Germinal center (tissue), 1 donor: ENCODE measurements at regions not wholly inside any gene's neighbourhood (a gene's known extent, or its start where the extent isn't known, plus 50 kb on each side); places are given as distances from the start of the nearest gene placed in this dataset.
"Not testable (repeated sequence)": the region's sequence is repeated elsewhere in the genome, so short reads cannot be mapped to it uniquely, and the experiment has no call there.

ENCODE experiments used
- DNase-seq: peaks from one replicate; pipeline ENCODE4 v3.0.0; 2012; ENCODE audit warnings: mixed read lengths, low spot score

DNA sequence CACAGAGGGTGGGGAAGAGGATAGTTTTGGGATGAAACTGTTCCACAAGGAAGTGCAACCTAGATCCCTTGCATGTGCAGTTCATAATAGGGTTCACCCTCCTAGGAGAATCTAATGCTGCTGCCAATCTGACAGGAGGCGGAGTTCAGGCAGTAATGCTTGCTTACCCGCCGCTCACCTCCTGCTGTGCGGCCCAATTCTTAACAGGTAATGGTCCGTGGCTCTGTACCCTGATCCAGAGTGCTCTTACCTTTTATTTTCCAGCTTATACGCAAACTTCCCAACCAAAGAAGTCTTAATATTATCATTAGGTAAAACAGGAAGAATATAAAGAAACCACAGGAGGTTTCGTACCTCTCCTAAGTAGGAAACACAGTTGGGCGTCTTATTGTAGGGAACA is 82.7 kb upstream of the CD302 start:
- no peak for DNase-seq

- DNase-seq = peak; percentile 45
Measured at GRCh38 chr2:159879051-159879604, 81.1 kb upstream of the CD302 start.

- no peak for DNase-seq
Measured at GRCh38 chr2:159875083-159875482, 77.1 kb upstream of the CD302 start.

- no peak for DNase-seq
Measured at GRCh38 chr2:159873258-159873657, 75.2 kb upstream of the CD302 start.

DNA sequence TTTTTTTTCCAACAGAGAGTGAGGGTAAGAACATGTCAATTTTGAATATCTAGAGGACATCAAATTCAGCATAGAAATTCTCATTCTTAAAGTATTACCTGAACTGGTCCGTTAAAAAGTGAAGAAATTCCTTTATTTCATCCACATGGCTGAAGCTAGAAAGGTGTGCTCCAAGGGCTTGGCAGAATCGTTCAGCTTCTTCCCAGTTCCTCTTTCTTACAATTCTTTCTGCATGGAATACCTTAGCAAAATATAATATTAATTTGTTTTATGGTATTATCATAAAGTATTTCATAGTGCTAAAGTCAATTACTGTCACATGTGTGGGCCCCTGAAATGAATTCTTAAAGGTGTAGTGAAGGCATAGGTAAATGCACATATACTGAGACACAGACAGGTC is 74.3 kb upstream of the CD302 start:
- no peak for DNase-seq

DNA sequence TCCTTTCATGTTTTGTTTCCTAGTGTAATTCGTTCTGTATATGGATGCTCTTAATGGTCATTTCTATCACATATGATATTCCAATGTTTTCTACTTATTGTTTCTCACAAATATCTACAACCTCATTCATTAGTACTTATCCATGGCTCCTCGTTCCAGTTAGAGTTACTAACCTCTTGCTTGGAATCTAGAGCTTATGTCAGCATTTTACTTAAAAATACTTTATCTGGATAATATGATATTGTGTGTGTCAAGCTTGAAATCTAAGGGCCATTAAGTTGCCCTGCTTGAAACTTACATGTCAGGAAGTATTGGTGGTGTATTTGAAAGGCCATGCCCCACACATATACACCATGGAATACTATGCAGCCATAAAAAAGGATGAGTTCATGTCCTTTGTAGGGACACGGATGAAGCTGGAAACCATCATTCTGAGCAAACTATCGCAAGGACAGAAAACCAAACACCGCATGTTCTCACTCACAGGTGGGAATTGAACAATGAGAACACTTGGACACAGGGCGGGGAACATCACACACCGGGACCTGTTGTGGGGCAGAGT is 70.7 kb upstream of the CD302 start:
- not testable (repeated sequence) for DNase-seq

GRCh38 chr2:159867567-159868361 is 69.8 kb upstream of the CD302 start:
- no peak for DNase-seq

- no peak for DNase-seq
Measured at GRCh38 chr2:159863526-159864160, 65.6 kb upstream of the CD302 start.

DNA sequence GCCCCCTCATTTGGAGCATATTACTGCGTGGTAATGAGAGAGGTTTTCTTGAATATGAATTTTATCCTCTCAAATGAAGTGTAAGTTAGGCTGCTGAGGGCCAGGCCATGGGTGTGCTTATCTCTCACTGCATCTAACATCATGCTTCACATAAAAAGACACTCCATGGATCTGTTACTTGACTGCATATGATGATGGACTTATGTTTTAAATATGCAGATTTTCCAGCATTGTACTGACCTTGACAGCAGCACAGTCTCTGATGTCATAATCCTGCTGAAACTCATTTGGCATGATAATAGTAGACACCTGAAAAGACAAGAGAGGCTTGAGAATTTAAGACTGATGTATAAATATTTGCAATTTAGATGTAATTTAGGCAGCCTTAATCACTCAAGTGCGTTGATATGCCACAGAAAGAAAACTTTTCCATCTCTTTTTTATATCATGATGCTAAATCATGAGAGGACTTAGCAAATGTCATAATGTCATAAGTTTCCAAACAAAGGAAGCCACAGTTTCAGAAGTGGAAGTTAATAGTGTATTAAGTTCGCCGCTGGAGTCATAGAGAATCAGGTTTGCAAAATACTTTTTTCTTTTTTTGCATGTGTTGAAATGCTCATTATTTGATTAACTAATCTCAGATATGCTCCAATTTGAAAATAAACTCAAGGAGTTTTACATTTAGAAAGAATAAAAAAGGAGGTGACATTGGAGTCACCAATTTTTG is 62.7 kb upstream of the CD302 start:
- DNase-seq = no peak

- DNase-seq = no peak
Measured at GRCh38 chr2:159859583-159859982, 61.6 kb upstream of the CD302 start.

DNA sequence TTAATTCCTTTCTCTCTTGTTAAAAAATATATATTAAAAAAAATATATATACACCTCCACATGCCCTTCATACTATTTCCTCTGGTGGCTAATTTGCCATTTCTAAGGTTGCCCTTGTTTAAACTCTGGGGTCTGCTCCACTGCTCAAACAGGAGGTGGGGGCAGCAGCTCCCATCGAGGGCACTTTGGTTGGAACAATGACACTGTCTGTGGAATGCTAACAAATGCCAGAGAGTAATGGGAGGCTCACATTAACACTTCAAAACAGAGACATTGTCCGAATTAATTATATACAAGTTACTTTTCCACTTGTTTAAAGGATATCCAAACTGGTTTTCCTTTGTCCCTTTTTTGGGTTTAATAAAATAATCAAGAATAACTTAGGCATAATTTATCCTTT is 58.8 kb upstream of the CD302 start:
- DNase-seq = no peak

GRCh38 chr2:159855557-159856061 is 57.6 kb upstream of the CD302 start:
- DNase-seq = no peak

DNA sequence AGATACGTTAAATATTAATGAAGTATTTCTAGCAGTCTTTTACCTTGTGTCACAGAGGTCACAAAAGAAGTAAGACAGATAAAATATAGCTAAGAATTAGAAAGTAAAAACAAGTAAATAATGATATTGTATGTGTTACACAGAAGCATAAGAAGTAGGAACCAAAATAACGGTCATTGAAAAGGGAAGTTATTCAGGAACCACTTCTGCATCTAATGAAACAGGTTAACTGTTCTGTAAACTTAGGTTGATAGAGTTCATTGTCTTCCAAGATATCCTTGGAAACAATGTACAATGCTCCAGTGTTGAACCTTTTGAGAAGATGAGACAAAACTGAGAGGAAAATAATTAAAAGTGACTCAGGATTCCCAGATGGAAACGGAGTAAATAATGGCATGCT is 57.1 kb upstream of the CD302 start:
- no peak for DNase-seq

DNA sequence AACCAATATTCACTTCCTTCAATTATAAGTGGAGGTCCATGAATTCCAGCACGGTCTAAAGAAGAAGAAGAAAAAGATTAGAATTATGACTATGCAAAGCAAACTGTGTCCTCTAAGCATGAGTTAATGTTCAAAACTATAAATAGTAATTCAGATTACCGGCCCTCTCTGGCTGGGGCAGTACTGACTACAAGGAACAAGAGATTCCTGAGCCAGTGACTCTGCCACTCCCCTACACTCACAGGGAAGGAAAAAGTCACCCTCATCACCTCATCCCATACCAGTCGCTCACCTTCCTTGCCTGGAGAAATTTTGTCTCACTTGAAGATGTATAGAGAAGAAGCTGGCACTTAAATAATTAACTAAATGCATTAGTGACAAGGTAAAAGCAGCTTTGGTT is 56.5 kb upstream of the CD302 start:
- DNase-seq = no peak

DNA sequence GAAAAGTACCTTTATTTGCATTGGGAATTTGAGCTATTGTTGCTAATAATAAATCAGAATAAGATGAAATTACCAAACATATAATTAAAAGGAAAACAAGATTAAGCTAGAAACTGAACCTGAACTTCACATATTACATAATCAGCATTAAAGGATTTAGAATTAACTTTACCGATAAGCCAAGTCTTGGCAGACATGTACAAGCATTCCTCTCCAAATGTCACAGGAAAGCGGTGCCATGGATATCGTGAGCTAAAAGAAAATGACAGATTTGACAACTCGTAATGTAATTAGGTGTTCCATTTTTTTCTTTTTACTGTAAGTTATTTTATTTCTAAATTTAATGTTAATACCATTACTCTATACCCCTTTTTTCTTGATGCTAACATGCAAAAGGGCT is 55.1 kb upstream of the CD302 start:
- no peak for DNase-seq

- no peak for DNase-seq
Measured at GRCh38 chr2:159851941-159852340, 53.9 kb upstream of the CD302 start.

- DNase-seq = no peak
Measured at GRCh38 chr2:159850789-159851188, 52.8 kb upstream of the CD302 start.

GRCh38 chr2:159849160-159849813 is 51.3 kb upstream of the CD302 start:
- DNase-seq = no peak
